ENCODE measurements at regions not wholly inside any gene's neighbourhood (a gene's known extent, or its start where the extent isn't known, plus 50 kb on each side); places are given as distances from the start of the nearest gene placed in this dataset.

DNA sequence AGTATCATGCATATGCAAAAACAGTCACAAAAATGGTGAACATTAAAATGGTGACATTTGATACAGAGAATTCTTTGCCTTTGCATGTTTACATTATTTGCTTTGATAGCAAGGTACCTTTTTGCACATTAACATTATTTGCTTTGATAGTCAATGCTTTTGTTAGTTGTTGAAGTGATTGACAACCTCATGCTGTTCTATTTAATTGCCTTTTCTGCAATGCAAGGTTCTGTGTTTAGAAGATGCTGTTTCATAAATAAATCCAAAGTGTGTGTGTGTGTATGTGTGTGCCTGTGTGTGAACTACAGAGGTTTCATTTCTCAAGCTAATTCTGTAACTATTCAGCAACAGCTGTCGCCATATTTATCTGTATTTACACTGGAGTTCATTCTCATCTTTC is 668.7 kb downstream of the NR2F1-AS1 start:
- DNase-seq: no peak
- no peak for ATAC-seq
- TF ChIP-seq, protein P1, sequence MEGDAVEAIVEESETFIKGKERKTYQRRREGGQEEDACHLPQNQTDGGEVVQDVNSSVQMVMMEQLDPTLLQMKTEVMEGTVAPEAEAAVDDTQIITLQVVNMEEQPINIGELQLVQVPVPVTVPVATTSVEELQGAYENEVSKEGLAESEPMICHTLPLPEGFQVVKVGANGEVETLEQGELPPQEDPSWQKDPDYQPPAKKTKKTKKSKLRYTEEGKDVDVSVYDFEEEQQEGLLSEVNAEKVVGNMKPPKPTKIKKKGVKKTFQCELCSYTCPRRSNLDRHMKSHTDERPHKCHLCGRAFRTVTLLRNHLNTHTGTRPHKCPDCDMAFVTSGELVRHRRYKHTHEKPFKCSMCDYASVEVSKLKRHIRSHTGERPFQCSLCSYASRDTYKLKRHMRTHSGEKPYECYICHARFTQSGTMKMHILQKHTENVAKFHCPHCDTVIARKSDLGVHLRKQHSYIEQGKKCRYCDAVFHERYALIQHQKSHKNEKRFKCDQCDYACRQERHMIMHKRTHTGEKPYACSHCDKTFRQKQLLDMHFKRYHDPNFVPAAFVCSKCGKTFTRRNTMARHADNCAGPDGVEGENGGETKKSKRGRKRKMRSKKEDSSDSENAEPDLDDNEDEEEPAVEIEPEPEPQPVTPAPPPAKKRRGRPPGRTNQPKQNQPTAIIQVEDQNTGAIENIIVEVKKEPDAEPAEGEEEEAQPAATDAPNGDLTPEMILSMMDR (IDR thresholded peaks at IDR 0.05): no peak
- H3K36me3 ChIP-seq: no peaks in the 10 kb centered on the region
- peaks cover 0 to 25% (median 16%) of the 10 kb centered on the region in 9 donors for H3K4me1 ChIP-seq
- intact Hi-C loops (cut with DNase I): no loop called here
- no peaks in the 10 kb centered on the region for H3K27me3 ChIP-seq
- 58 to 66% methylated on average over 1 of the region's 1 CpG for WGBS, 2 donors
- H3K4me3 ChIP-seq: no peak overlapping the region
- no peak overlapping the region for H3K27ac ChIP-seq
- H3K9me3 ChIP-seq: no peaks in the 10 kb centered on the region

DNA sequence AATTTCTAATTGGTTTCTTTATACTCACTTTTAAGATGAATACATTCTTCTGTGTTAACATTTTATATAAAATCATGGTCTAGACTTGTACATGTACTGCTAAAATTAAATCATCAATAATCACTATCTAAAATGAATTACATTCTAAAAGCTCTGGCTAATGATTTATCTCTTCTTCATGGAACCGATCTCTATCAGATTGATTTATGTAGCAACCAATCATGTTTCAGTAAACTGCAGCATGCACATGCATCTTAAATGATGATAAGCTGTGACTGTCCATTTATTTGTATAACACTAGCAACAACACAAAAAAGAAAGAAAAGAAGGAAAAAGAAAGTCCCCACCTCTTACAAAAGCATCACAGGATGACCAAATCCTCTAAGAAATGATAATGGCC is 669.2 kb downstream of the NR2F1-AS1 start:
- H3K27me3 ChIP-seq: no peaks in the 10 kb centered on the region
- peaks cover 0 to 27% (median 16%) of the 10 kb centered on the region in 9 donors for H3K4me1 ChIP-seq
- 75 to 86% methylated on average over 1 of the region's 1 CpG for WGBS, 2 donors
- TF ChIP-seq, protein P1 (IDR thresholded peaks at IDR 0.05): no peak
- H3K9me3 ChIP-seq: no peaks in the 10 kb centered on the region
- H3K27ac ChIP-seq: no peak overlapping the region
- no peaks in the 10 kb centered on the region for H3K36me3 ChIP-seq
- DNase-seq (no peak), ATAC-seq (no peak)
- H3K4me3 ChIP-seq: no peak overlapping the region
- intact Hi-C loops (cut with DNase I): no loop called here

DNA sequence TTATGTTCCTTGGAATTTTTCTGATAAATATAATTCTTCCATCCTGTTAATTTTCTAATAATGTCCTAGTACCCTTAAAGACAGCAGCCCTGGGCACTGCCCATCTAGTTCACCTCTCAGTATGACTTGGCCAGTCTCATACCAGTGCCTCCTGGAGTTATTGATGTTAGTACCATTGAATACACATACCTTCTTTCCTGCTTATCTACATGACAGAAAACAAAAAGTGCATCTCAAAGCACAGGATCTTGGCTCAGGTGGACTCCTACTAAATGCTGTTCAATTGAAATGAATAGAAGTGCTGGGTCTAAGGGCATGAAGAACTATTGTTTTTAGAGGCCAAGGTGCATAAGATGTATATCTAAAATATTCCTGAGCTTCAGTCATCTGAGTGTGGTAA is 669.7 kb downstream of the NR2F1-AS1 start:
- H3K27me3 ChIP-seq: no peaks in the 10 kb centered on the region
- H3K9me3 ChIP-seq: no peaks in the 10 kb centered on the region
- TF ChIP-seq, protein P1 (IDR thresholded peaks at IDR 0.05): no peak
- peaks cover 0 to 27% (median 16%) of the 10 kb centered on the region in 9 donors for H3K4me1 ChIP-seq
- no peak for ATAC-seq
- H3K36me3 ChIP-seq: no peaks in the 10 kb centered on the region
- no peak overlapping the region for H3K4me3 ChIP-seq
- intact Hi-C loops (cut with DNase I): no loop called here
- H3K27ac ChIP-seq: no peak overlapping the region
- DNase-seq: no peak

DNA sequence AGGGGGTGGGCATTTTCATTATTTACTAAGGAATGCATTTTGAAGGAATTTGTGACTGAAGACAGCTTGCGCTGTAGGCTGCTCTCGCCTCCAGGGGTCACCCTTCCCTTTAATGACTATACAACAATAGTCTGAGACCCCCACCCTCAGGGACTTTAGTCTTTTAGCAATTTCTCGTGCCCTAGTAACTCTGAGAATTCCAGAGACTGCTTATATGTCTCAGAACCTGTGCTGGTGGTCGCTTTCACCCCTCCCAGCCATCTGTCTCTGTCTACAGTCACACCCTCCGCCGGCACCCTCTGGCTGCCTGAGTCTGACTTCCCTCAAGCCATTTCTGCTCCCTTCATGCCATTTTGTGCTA is 671.4 kb downstream of the NR2F1-AS1 start:
- Histone ChIP-seq H3K4me1 (peaks cover 0 to 27% (median 16%) of the 10 kb centered on the region in 9 donors), H3K9me3 (no peaks in the 10 kb centered on the region), H3K27me3 (no peaks in the 10 kb centered on the region), H3K27ac (no peak overlapping the region), H3K4me3 (no peak overlapping the region), H3K36me3 (no peaks in the 10 kb centered on the region)
- intact Hi-C loops (cut with DNase I): no loop called here
- DNase-seq (no peak), ATAC-seq (no peak)
- WGBS, 2 donors: 51 to 59% methylated on average over 6 of the region's 6 CpGs
- TF ChIP-seq, protein P1 (IDR thresholded peaks at IDR 0.05): peak in 7 of 9 donors; percentile 23 to 53 (median 41)

Data from heart right ventricle (tissue), 16 donors.